Naive thymus-derived CD4-positive, alpha-beta T cell (primary cell): ENCODE measurements at regions not wholly inside any gene's neighbourhood (a gene's known extent, or its start where the extent isn't known, plus 50 kb on each side); places are given as distances from the start of the nearest gene placed in this dataset.

Experiments used
- ATAC-seq: fragments of 150-1000 bp; cut with Tn5 transposase; 2 replicates; pipeline ENCODE4 v1.10.0; 2021; ENCODE audit warnings: mild to moderate bottlenecking, moderate library complexity
- CTCF ChIA-PET: fragments of 350-600 bp; sonication (Branson Sonifier 250); formaldehyde crosslinking; loops from one replicate; lab custom pipeline; 2021; ENCODE audit warnings: antibody characterized with exemption; lab: Charles Lee
- POLR2A ChIA-PET: fragments of 350-600 bp; sonication (Branson Sonifier 250); formaldehyde crosslinking; loops from one replicate; lab custom pipeline; 2021; ENCODE audit warnings: antibody characterized with exemption, inconsistent platforms; lab: Charles Lee
- DNase-seq, 9 donors: peaks; one replicate each; pipeline versions ENCODE4 v3.0.0 to v3.0.0-alpha.2; 2020 to 2022; ENCODE audit warnings: mixed read lengths in 1 of 9
- H3K27ac ChIP-seq: one replicate; pipeline ENCODE4 v1.7.0; 2013; ENCODE audit warnings: mild to moderate bottlenecking, low read depth, low read length, moderate library complexity
- H3K27me3 ChIP-seq, 2 donors: one replicate each; pipeline ENCODE4 v1.7.0; 2013; ENCODE audit warnings: low read length in 2 of 2, mild to moderate bottlenecking in 2 of 2, moderate library complexity in 2 of 2; ENCODE audit not compliant: control insufficient read depth in 2 of 2, insufficient read depth in 2 of 2
- H3K36me3 ChIP-seq, 3 experiments: 1 replicate in 2 of 3; 2 replicates in 1 of 3; pipeline ENCODE4 v1.7.0; 2013; ENCODE audit warnings: low read length in 3 of 3, mild to moderate bottlenecking in 3 of 3, moderate library complexity in 1 of 3; ENCODE audit not compliant: insufficient read depth in 3 of 3, control insufficient read depth in 2 of 3
- H3K4me1 ChIP-seq, 2 donors: one replicate each; pipeline ENCODE4 v1.7.0; 2013; ENCODE audit warnings: low read length in 2 of 2, mild to moderate bottlenecking in 2 of 2, moderate library complexity in 1 of 2; ENCODE audit not compliant: control insufficient read depth in 2 of 2, insufficient read depth in 2 of 2
- H3K4me3 ChIP-seq: 2 replicates; pipeline ENCODE4 v1.7.0; 2013; ENCODE audit warnings: mild to moderate bottlenecking, low read length
- H3K9me3 ChIP-seq, 3 experiments: 1 replicate in 2 of 3; 2 replicates in 1 of 3; pipeline ENCODE4 v1.7.0; 2013; ENCODE audit warnings: low read length in 3 of 3; ENCODE audit not compliant: control insufficient read depth in 2 of 3
- H3K27ac Mint-ChIP-seq, 9 donors: one replicate each; pipeline ENCODE4 v1.8.0; 2020 to 2022; ENCODE audit warnings: mixed read lengths in 9 of 9, mild to moderate bottlenecking in 8 of 9, moderate library complexity in 5 of 9, inconsistent platforms in 2 of 9
- H3K27me3 Mint-ChIP-seq, 5 donors: one replicate each; pipeline ENCODE4 v1.8.0; 2021 to 2022; ENCODE audit warnings: mixed read lengths in 5 of 5, mild to moderate bottlenecking in 1 of 5
- H3K36me3 Mint-ChIP-seq, 5 donors: one replicate each; pipeline ENCODE4 v1.8.0; 2020 to 2022; ENCODE audit warnings: mixed read lengths in 5 of 5, mild to moderate bottlenecking in 3 of 5, inconsistent platforms in 1 of 5
- H3K4me1 Mint-ChIP-seq, 7 donors: one replicate each; pipeline ENCODE4 v1.8.0; 2020 to 2022; ENCODE audit warnings: mixed read lengths in 7 of 7, mild to moderate bottlenecking in 3 of 7, inconsistent platforms in 1 of 7
- H3K4me3 Mint-ChIP-seq, 10 donors: one replicate each; pipeline ENCODE4 v1.8.0; 2020 to 2022; ENCODE audit warnings: mild to moderate bottlenecking in 10 of 10, mixed read lengths in 10 of 10, moderate library complexity in 6 of 10, inconsistent platforms in 2 of 10
- H3K9me3 Mint-ChIP-seq, 11 donors: one replicate each; pipeline ENCODE4 v1.8.0; 2020 to 2022; ENCODE audit warnings: mixed read lengths in 11 of 11, mild to moderate bottlenecking in 4 of 11, inconsistent platforms in 1 of 11, moderate library complexity in 1 of 11
- intact Hi-C, 2 donors: fragments of 100-400 bp; cut with micrococcal nuclease; formaldehyde crosslinking; loops; one replicate each; pipeline ENCODE4 v1.15.1; 2023

DNA sequence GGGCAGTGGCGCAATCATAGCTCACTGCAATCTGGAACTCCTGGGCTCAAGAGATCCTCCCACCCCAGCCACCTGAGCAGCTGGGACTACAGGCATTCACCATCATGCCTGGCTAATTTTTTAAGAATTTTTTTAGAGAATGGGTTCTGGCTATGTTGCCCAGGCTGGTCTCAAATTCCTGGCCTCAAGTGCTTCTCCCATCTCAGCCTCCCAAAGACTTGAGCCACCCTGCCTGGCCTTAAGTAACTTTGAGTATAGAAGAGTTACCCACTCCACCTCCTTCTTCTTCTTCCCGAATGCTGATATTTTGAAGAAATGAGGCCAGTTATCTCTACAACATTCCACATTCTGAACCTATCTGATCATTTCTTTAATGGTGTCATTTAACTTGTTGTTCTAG, 72.4 kb upstream of the WWC2 start:
- Histone ChIP-seq H3K4me1 (no peaks in the 10 kb centered on the region), H3K36me3 (no peaks in the 10 kb centered on the region), H3K9me3 (no peaks in the 10 kb centered on the region), H3K27ac (no peak overlapping the region), H3K4me3 (no peak overlapping the region), H3K27me3 (no peaks in the 10 kb centered on the region)
- H3K27ac Mint-ChIP-seq: no peak overlapping the region
- DNase-seq (no peak), ATAC-seq (no peak)
- H3K9me3 Mint-ChIP-seq: peaks cover 0 to 2% (median 0%) of the 10 kb centered on the region in 11 donors
- CTCF ChIA-PET: no interaction called here
- H3K36me3 Mint-ChIP-seq: no peaks in the 10 kb centered on the region
- H3K4me3 Mint-ChIP-seq: no peak overlapping the region
- H3K4me1 Mint-ChIP-seq: no peaks in the 10 kb centered on the region
- POLR2A ChIA-PET: no interaction called here
- intact Hi-C loops: no loop called here
- peaks cover 4 to 15% (median 5%) of the 10 kb centered on the region in 5 donors for H3K27me3 Mint-ChIP-seq

GRCh38 chr4:183022617-183023016, 76.4 kb upstream of the WWC2 start:
- H3K27me3 ChIP-seq: no peaks in the 10 kb centered on the region
- ChIA-PET CTCF (interaction anchor here (0.6 kb wide), 1 partner anchor 278 kb away, joined by 3 read pairs; no protein-coding TSS in a partner anchor), POLR2A (no interaction called here)
- no peak overlapping the region for H3K27ac ChIP-seq
- no peaks in the 10 kb centered on the region for H3K9me3 ChIP-seq
- DNase-seq: no peak
- Mint-ChIP-seq H3K9me3 (peaks cover 0 to 3% (median 0%) of the 10 kb centered on the region in 11 donors), H3K4me1 (no peaks in the 10 kb centered on the region), H3K36me3 (no peaks in the 10 kb centered on the region), H3K4me3 (no peak overlapping the region), H3K27me3 (peaks cover 2 to 33% (median 17%) of the 10 kb centered on the region in 5 donors), H3K27ac (no peak overlapping the region)
- no peaks in the 10 kb centered on the region for H3K36me3 ChIP-seq
- no peak overlapping the region for H3K4me3 ChIP-seq
- intact Hi-C loops: no loop called here
- no peak for ATAC-seq
- no peaks in the 10 kb centered on the region for H3K4me1 ChIP-seq

DNA sequence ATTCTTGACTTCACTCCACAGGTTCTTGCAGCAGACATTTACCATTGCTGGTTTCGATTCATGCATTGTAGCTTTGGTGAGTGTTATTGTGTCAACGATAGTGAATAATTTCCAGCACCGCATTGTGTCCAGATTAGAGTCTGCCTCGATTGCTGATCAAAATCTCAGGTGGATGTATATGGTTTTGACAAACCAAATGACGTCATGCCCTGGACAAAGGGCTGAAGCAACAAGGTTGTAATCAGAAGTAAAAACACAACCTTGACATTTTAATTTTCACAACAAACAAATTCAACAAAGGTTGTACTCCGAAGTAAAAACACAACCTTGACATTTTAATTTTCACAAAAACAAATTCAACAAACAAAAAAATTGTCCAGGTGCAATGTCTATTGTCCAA, 81.1 kb upstream of the WWC2 start:
- ChIA-PET POLR2A (no interaction called here), CTCF (no interaction called here)
- Histone ChIP-seq H3K9me3 (no peaks in the 10 kb centered on the region), H3K36me3 (no peaks in the 10 kb centered on the region), H3K27me3 (no peaks in the 10 kb centered on the region), H3K4me3 (no peak overlapping the region), H3K27ac (no peak overlapping the region), H3K4me1 (no peaks in the 10 kb centered on the region)
- H3K4me1 Mint-ChIP-seq: no peaks in the 10 kb centered on the region
- ATAC-seq: no peak
- peaks cover 0 to 4% (median 0%) of the 10 kb centered on the region in 11 donors for H3K9me3 Mint-ChIP-seq
- H3K36me3 Mint-ChIP-seq: no peaks in the 10 kb centered on the region
- intact Hi-C loops: no loop called here
- peaks cover 0 to 33% (median 26%) of the 10 kb centered on the region in 5 donors for H3K27me3 Mint-ChIP-seq
- DNase-seq: no peak
- no peak overlapping the region for H3K27ac Mint-ChIP-seq
- no peak overlapping the region for H3K4me3 Mint-ChIP-seq

GRCh38 chr4:183014361-183015084, 84.5 kb upstream of the WWC2 start:
- H3K9me3 Mint-ChIP-seq: peaks cover 0 to 4% (median 0%) of the 10 kb centered on the region in 11 donors
- ChIA-PET POLR2A (no interaction called here), CTCF (no interaction called here)
- H3K36me3 ChIP-seq: no peaks in the 10 kb centered on the region
- no peak overlapping the region for H3K4me3 ChIP-seq
- H3K4me1 ChIP-seq: no peaks in the 10 kb centered on the region
- DNase-seq (no peak), ATAC-seq (no peak)
- H3K4me1 Mint-ChIP-seq: no peaks in the 10 kb centered on the region
- no peaks in the 10 kb centered on the region for H3K27me3 ChIP-seq
- no peaks in the 10 kb centered on the region for H3K36me3 Mint-ChIP-seq
- peaks cover 2 to 33% (median 32%) of the 10 kb centered on the region in 5 donors for H3K27me3 Mint-ChIP-seq
- no peak overlapping the region for H3K27ac Mint-ChIP-seq
- no peak overlapping the region for H3K4me3 Mint-ChIP-seq
- H3K9me3 ChIP-seq: no peaks in the 10 kb centered on the region
- H3K27ac ChIP-seq: no peak overlapping the region
- intact Hi-C loops: no loop called here

- ChIA-PET CTCF (no interaction called here), POLR2A (no interaction called here)
- no peak overlapping the region for H3K27ac ChIP-seq
- Mint-ChIP-seq H3K4me3 (no peak overlapping the region), H3K27me3 (peaks cover 3 to 39% (median 32%) of the 10 kb centered on the region in 5 donors), H3K27ac (no peak overlapping the region), H3K36me3 (no peaks in the 10 kb centered on the region), H3K9me3 (peaks cover 0 to 4% (median 0%) of the 10 kb centered on the region in 11 donors), H3K4me1 (no peaks in the 10 kb centered on the region)
- ATAC-seq (no peak), DNase-seq (no peak)
- no peaks in the 10 kb centered on the region for H3K27me3 ChIP-seq
- no peaks in the 10 kb centered on the region for H3K9me3 ChIP-seq
- H3K36me3 ChIP-seq: no peaks in the 10 kb centered on the region
- intact Hi-C loops: no loop called here
- H3K4me3 ChIP-seq: no peak overlapping the region
- H3K4me1 ChIP-seq: no peaks in the 10 kb centered on the region
These were observed 85.4 kb upstream of the WWC2 start for GRCh38 chr4:183013730-183014002.

- POLR2A ChIA-PET: no interaction called here
- Histone ChIP-seq H3K27ac (no peak overlapping the region), H3K4me3 (no peak overlapping the region), H3K9me3 (no peaks in the 10 kb centered on the region), H3K4me1 (no peaks in the 10 kb centered on the region), H3K36me3 (no peaks in the 10 kb centered on the region), H3K27me3 (no peaks in the 10 kb centered on the region)
- Mint-ChIP-seq H3K4me3 (no peak overlapping the region), H3K4me1 (no peaks in the 10 kb centered on the region), H3K27ac (no peak overlapping the region), H3K27me3 (peaks cover 3 to 39% (median 32%) of the 10 kb centered on the region in 5 donors), H3K36me3 (no peaks in the 10 kb centered on the region), H3K9me3 (peaks cover 0 to 4% (median 0%) of the 10 kb centered on the region in 11 donors)
- DNase-seq: no peak
- CTCF ChIA-PET: no interaction called here
- intact Hi-C loops: no loop called here
- ATAC-seq: no peak
These were observed 86.0 kb upstream of the WWC2 start for GRCh38 chr4:183012879-183013729.
